Nephron progenitor cell (in vitro differentiated cells): ENCODE measurements at regions not wholly inside any gene's neighbourhood (a gene's known extent, or its start where the extent isn't known, plus 50 kb on each side); places are given as distances from the start of the nearest gene placed in this dataset.

ENCODE experiments used
- DNase-seq: peaks from one replicate; pipeline ENCODE4 v3.0.0; 2021
- H3K27ac Mint-ChIP-seq: 2 replicates; pipeline ENCODE4 v1.8.0; 2021; ENCODE audit warnings: mild to moderate bottlenecking, moderate library complexity, mixed read lengths
- H3K27me3 Mint-ChIP-seq: 2 replicates; pipeline ENCODE4 v1.8.0; 2021; ENCODE audit warnings: mild to moderate bottlenecking, low read depth, mixed read lengths; ENCODE audit not compliant: poor library complexity
- H3K36me3 Mint-ChIP-seq: 2 replicates; pipeline ENCODE4 v1.8.0; 2021; ENCODE audit warnings: low read depth, mixed read lengths
- H3K4me1 Mint-ChIP-seq: 2 replicates; pipeline ENCODE4 v1.8.0; 2021; ENCODE audit warnings: mixed read lengths
- H3K4me3 Mint-ChIP-seq: 2 replicates; pipeline ENCODE4 v1.8.0; 2021; ENCODE audit warnings: mild to moderate bottlenecking, moderate library complexity, mixed read lengths
- H3K9me3 Mint-ChIP-seq: 2 replicates; pipeline ENCODE4 v1.8.0; 2021; ENCODE audit warnings: mild to moderate bottlenecking, moderate library complexity, mixed read lengths
- CTCF ChIP-seq: fragments of 200-600 bp; sonication (generic); IDR thresholded peaks from 2 replicates; pipeline ENCODE4 v1.5.0; 2021; ENCODE audit warnings: antibody characterized with exemption

- peaks cover 13% of the 10 kb centered on the region for H3K27me3 Mint-ChIP-seq
- H3K4me1 Mint-ChIP-seq = peaks cover 17% of the 10 kb centered on the region
- TF ChIP-seq CTCF = no peak
- no peak overlapping the region for H3K4me3 Mint-ChIP-seq
- H3K36me3 Mint-ChIP-seq = no peaks in the 10 kb centered on the region
- no peak for DNase-seq
- H3K9me3 Mint-ChIP-seq = no peaks in the 10 kb centered on the region
- H3K27ac Mint-ChIP-seq = no peak overlapping the region
Observed at GRCh38 chr11:119846374-119846773, 117.4 kb upstream of the NECTIN1 start.

- Mint-ChIP-seq H3K27ac (no peak overlapping the region), H3K27me3 (peaks cover 18% of the 10 kb centered on the region), H3K4me3 (no peak overlapping the region), H3K9me3 (no peaks in the 10 kb centered on the region), H3K36me3 (no peaks in the 10 kb centered on the region), H3K4me1 (peaks cover 19% of the 10 kb centered on the region)
- no peak for DNase-seq
- TF ChIP-seq CTCF = no peak
Observed at GRCh38 chr11:119845756-119846155, 116.8 kb upstream of the NECTIN1 start.

GRCh38 chr11:119845305-119845704 lies 116.3 kb upstream of the NECTIN1 start:
- H3K27me3 Mint-ChIP-seq = peaks cover 18% of the 10 kb centered on the region
- no peak for TF ChIP-seq CTCF
- peaks cover 19% of the 10 kb centered on the region for H3K4me1 Mint-ChIP-seq
- no peaks in the 10 kb centered on the region for H3K36me3 Mint-ChIP-seq
- no peak overlapping the region for H3K4me3 Mint-ChIP-seq
- H3K27ac Mint-ChIP-seq = no peak overlapping the region
- H3K9me3 Mint-ChIP-seq = no peaks in the 10 kb centered on the region
- no peak for DNase-seq

GRCh38 chr11:119844808-119845207 lies 115.8 kb upstream of the NECTIN1 start:
- TF ChIP-seq CTCF = no peak
- H3K4me3 Mint-ChIP-seq = no peak overlapping the region
- no peak for DNase-seq
- H3K4me1 Mint-ChIP-seq = peaks cover 23% of the 10 kb centered on the region
- H3K9me3 Mint-ChIP-seq = no peaks in the 10 kb centered on the region
- no peaks in the 10 kb centered on the region for H3K36me3 Mint-ChIP-seq
- peaks cover 18% of the 10 kb centered on the region for H3K27me3 Mint-ChIP-seq
- no peak overlapping the region for H3K27ac Mint-ChIP-seq

GRCh38 chr11:119843877-119844276 lies 114.9 kb upstream of the NECTIN1 start:
- no peaks in the 10 kb centered on the region for H3K36me3 Mint-ChIP-seq
- H3K4me3 Mint-ChIP-seq = no peak overlapping the region
- H3K27me3 Mint-ChIP-seq = peaks cover 18% of the 10 kb centered on the region
- no peak overlapping the region for H3K27ac Mint-ChIP-seq
- peaks cover 32% of the 10 kb centered on the region for H3K4me1 Mint-ChIP-seq
- H3K9me3 Mint-ChIP-seq = no peaks in the 10 kb centered on the region
- TF ChIP-seq CTCF = no peak
- no peak for DNase-seq

- no peak overlapping the region for H3K27ac Mint-ChIP-seq
- H3K36me3 Mint-ChIP-seq = no peaks in the 10 kb centered on the region
- DNase-seq = no peak
- peaks cover 4% of the 10 kb centered on the region for H3K9me3 Mint-ChIP-seq
- H3K4me1 Mint-ChIP-seq = peaks cover 37% of the 10 kb centered on the region
- H3K4me3 Mint-ChIP-seq = no peak overlapping the region
- no peak for TF ChIP-seq CTCF
- H3K27me3 Mint-ChIP-seq = peaks cover 22% of the 10 kb centered on the region
Observed at GRCh38 chr11:119842731-119843130, 113.7 kb upstream of the NECTIN1 start.
